Stimulated activated CD4-positive, alpha-beta T cell treated with anti-CD3 and anti-CD28 coated beads, Interleukin-12 subunit alpha, Interleukin-12 subunit beta, amount 100 ng/mL, for 48 hours (primary cell): ENCODE measurements at regions not wholly inside any gene's neighbourhood (a gene's known extent, or its start where the extent isn't known, plus 50 kb on each side); places are given as distances from the start of the nearest gene placed in this dataset.

Experiments used
- DNase-seq, 3 donors: peaks; one replicate each; pipeline ENCODE4 v3.0.0-alpha.2; 2020; ENCODE audit warnings: low read depth in 2 of 3, low spot score in 1 of 3

DNA sequence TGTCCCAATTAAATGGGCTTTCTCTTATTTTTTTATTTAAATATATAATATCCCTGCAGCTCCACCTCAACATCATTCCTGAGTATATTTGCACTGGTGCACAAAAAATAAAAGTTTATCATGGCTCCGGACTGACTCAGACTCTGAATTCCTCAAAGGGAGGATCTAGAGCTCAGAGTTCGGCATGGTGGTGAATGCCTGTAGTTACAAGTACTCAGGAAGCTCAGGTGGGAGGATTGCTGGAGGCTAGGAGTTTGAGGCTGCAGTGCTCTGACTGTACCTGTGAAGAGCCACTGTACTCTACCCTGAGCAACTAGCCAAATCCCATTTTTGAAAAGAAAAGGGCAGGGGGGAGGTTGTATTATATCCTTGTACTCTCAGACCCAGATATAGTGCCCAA, 52.8 kb upstream of the NRXN1 start:
- no peak for DNase-seq
